ENCODE measurements at regions not wholly inside any gene's neighbourhood (a gene's known extent, or its start where the extent isn't known, plus 50 kb on each side); places are given as distances from the start of the nearest gene placed in this dataset.

DNA sequence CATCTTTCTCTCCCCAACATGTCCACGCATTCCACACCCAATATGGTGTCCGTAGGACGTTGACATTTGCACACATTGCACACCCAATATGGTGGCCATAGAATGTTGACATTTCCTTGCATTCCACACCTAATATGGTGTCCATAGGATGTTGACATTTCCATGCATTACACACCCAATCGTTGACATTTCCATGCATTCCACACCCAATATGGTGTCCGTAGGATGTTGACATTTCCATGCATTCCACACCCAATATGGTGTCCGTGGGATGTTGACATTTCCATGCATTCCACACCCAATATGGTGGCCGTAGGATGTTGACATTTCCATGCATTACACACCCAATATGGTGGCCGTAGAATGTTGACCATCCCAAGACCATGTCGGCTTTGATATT lies 88.4 kb upstream of the SHOX start:
- no peaks in the 10 kb centered on the region for H3K4me1 ChIP-seq
- H3K27me3 ChIP-seq (ENCODE audit: control insufficient read depth, insufficient read depth, low read length), result no peaks in the 10 kb centered on the region
- H3K36me3 ChIP-seq (ENCODE audit: control insufficient read depth, insufficient read depth, low read length), result no peaks in the 10 kb centered on the region
- H3K9me3 ChIP-seq (ENCODE audit: control insufficient read depth, low read length), result no peaks in the 10 kb centered on the region
- H3K27ac ChIP-seq, result no peak overlapping the region
- TF ChIP-seq, protein P1, sequence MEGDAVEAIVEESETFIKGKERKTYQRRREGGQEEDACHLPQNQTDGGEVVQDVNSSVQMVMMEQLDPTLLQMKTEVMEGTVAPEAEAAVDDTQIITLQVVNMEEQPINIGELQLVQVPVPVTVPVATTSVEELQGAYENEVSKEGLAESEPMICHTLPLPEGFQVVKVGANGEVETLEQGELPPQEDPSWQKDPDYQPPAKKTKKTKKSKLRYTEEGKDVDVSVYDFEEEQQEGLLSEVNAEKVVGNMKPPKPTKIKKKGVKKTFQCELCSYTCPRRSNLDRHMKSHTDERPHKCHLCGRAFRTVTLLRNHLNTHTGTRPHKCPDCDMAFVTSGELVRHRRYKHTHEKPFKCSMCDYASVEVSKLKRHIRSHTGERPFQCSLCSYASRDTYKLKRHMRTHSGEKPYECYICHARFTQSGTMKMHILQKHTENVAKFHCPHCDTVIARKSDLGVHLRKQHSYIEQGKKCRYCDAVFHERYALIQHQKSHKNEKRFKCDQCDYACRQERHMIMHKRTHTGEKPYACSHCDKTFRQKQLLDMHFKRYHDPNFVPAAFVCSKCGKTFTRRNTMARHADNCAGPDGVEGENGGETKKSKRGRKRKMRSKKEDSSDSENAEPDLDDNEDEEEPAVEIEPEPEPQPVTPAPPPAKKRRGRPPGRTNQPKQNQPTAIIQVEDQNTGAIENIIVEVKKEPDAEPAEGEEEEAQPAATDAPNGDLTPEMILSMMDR (IDR thresholded peaks at IDR 0.05), result no peak
- H3K4me2 ChIP-seq (ENCODE audit: low read length), result no peak overlapping the region
- no peak overlapping the region for H3K4me3 ChIP-seq (ENCODE audit: low read depth, low read length)
- H3K9ac ChIP-seq, result no peak overlapping the region
- no peak overlapping the region for H2AFZ ChIP-seq
- H3K79me2 ChIP-seq, result no peaks in the 10 kb centered on the region

DNA sequence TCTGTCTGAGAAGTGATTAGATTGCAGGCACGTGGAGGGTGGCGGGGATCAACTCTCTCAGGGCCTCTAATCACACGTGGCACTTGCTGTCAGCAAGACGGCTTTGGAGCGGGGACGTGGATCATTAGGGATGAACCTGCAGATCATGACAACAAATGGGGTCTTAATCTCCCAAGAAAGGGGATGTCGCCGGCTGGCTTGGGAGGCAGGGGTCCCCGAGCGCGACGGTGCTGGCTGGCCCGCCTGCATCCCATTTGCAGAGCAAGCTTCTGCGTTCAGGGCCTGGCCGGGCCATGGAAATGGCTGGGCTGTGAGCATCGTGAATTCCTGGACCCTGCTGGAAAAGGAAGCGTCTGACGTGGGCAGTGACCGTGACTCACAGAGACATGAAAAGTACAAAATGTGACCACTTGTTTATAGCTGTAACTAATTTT lies 85.1 kb upstream of the SHOX start:
- Histone ChIP-seq H3K4me3 (ENCODE audit: low read depth, low read length) (no peak overlapping the region), H2AFZ (no peak overlapping the region), H3K9me3 (ENCODE audit: control insufficient read depth, low read length) (no peaks in the 10 kb centered on the region), H3K4me2 (ENCODE audit: low read length) (no peak overlapping the region), H3K79me2 (no peaks in the 10 kb centered on the region), H3K27ac (no peak overlapping the region), H3K36me3 (ENCODE audit: control insufficient read depth, insufficient read depth, low read length) (no peaks in the 10 kb centered on the region), H3K27me3 (ENCODE audit: control insufficient read depth, insufficient read depth, low read length) (no peaks in the 10 kb centered on the region), H3K4me1 (no peaks in the 10 kb centered on the region), H3K9ac (no peak overlapping the region)
- TF ChIP-seq, protein P1 (IDR thresholded peaks at IDR 0.05), result no peak

DNA sequence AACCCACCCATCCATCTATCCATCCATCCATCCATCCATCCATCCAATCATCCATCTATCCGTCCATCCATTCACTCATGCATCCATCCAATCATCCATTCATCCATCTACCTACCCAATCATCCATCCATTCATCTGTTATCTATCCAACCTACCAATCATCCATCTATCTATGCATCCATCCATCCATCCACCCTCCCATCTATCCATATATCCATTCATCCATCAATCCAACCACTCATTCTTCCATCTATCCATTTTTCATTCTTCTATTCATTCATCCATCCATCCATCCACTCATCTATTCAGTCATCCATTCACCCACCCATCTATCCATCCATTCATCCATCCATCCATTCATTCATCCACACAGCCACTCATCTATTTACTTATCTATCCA lies 80.1 kb upstream of the SHOX start:
- H2AFZ ChIP-seq, result no peak overlapping the region
- no peaks in the 10 kb centered on the region for H3K4me1 ChIP-seq
- TF ChIP-seq, protein P1 (IDR thresholded peaks at IDR 0.05), result no peak
- no peak overlapping the region for H3K4me2 ChIP-seq (ENCODE audit: low read length)
- H3K4me3 ChIP-seq (ENCODE audit: low read depth, low read length), result no peak overlapping the region
- no peaks in the 10 kb centered on the region for H3K9me3 ChIP-seq (ENCODE audit: control insufficient read depth, low read length)
- H3K9ac ChIP-seq, result no peak overlapping the region
- H3K79me2 ChIP-seq, result no peaks in the 10 kb centered on the region
- no peak overlapping the region for H3K27ac ChIP-seq
- H3K36me3 ChIP-seq (ENCODE audit: control insufficient read depth, insufficient read depth, low read length), result no peaks in the 10 kb centered on the region
- H3K27me3 ChIP-seq (ENCODE audit: control insufficient read depth, insufficient read depth, low read length), result no peaks in the 10 kb centered on the region

DNA sequence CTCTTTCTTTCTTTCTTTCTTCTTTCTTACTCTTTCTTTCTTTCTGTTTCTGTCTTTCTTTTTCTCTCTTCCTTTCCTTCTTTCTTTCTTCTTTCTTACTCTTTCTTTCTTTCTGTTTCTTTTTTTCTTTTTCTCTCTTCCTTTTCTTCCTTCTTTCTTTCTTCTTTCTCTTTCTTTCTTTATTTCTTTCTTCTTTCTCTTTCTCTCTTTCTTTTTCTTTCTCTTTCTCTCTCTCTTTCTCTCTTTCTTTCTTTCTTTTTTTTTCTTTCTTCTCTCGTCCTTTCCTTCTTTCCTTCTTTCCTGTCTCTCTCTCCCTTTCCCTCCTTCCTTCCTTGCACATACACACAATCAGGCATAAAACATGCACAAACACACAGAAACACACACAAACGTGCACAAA lies 79.3 kb upstream of the SHOX start:
- H3K27ac ChIP-seq, result no peak overlapping the region
- TF ChIP-seq, protein P1 (IDR thresholded peaks at IDR 0.05), result no peak
- no peaks in the 10 kb centered on the region for H3K9me3 ChIP-seq (ENCODE audit: control insufficient read depth, low read length)
- H2AFZ ChIP-seq, result no peak overlapping the region
- H3K27me3 ChIP-seq (ENCODE audit: control insufficient read depth, insufficient read depth, low read length), result no peaks in the 10 kb centered on the region
- no peaks in the 10 kb centered on the region for H3K79me2 ChIP-seq
- H3K4me3 ChIP-seq (ENCODE audit: low read depth, low read length), result no peak overlapping the region
- no peak overlapping the region for H3K9ac ChIP-seq
- H3K36me3 ChIP-seq (ENCODE audit: control insufficient read depth, insufficient read depth, low read length), result no peaks in the 10 kb centered on the region
- no peaks in the 10 kb centered on the region for H3K4me1 ChIP-seq
- no peak overlapping the region for H3K4me2 ChIP-seq (ENCODE audit: low read length)

DNA sequence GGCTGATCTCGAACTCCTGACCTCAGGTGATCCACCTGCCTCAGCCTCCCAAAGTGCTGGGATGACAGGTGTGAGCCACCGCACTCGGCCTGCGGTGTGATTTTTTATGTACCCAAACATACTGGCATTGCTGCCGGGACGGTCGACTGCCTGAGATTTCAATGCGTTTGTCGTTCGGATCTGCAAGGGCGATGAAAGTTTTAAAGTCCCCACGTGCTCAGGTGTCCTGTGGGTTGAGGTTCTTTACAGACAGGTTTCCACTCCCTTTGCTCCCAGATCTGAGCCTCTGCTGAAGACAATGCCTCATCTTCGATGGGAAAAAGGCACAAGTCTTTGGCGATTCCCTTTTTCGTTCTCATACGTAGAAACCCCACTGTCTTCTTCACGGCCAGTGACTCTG lies 78.1 kb upstream of the SHOX start:
- no peaks in the 10 kb centered on the region for H3K79me2 ChIP-seq
- no peak overlapping the region for H3K4me2 ChIP-seq (ENCODE audit: low read length)
- no peak overlapping the region for H2AFZ ChIP-seq
- TF ChIP-seq, protein P1 (IDR thresholded peaks at IDR 0.05), result no peak
- no peaks in the 10 kb centered on the region for H3K36me3 ChIP-seq (ENCODE audit: control insufficient read depth, insufficient read depth, low read length)
- H3K9ac ChIP-seq, result no peak overlapping the region
- H3K27ac ChIP-seq, result no peak overlapping the region
- H3K4me3 ChIP-seq (ENCODE audit: low read depth, low read length), result no peak overlapping the region
- no peaks in the 10 kb centered on the region for H3K4me1 ChIP-seq
- H3K27me3 ChIP-seq (ENCODE audit: control insufficient read depth, insufficient read depth, low read length), result no peaks in the 10 kb centered on the region
- H3K9me3 ChIP-seq (ENCODE audit: control insufficient read depth, low read length), result no peaks in the 10 kb centered on the region
